Suprapubic skin (tissue), 3 donors: ENCODE measurements at regions not wholly inside any gene's neighbourhood (a gene's known extent, or its start where the extent isn't known, plus 50 kb on each side); places are given as distances from the start of the nearest gene placed in this dataset.

ENCODE experiments used
- EP300 ChIP-seq: sonication (generic); formaldehyde crosslinking; IDR thresholded peaks from one replicate; pipeline ENCODE4 v1.6.1; 2017; ENCODE audit warnings: antibody characterized with exemption
- POLR2A ChIP-seq, 2 donors: fragments of 450-650 bp; IDR thresholded peaks; one replicate each; pipeline ENCODE4 v1.6.1; 2017; ENCODE audit warnings: antibody characterized with exemption in 2 of 2, mild to moderate bottlenecking in 2 of 2, moderate library complexity in 2 of 2
- TF ChIP-seq, protein P1 (sequence below), 2 donors: fragments of 200-600 bp in 1 of 2; fragments of 450-650 bp in 1 of 2; sonication (generic) in 1 of 2; IDR thresholded peaks; one replicate each; pipeline ENCODE4 v1.5.1; 2016 to 2019; ENCODE audit warnings: antibody characterized with exemption in 2 of 2, mild to moderate bottlenecking in 1 of 2, moderate library complexity in 1 of 2

GRCh38 chr15:46671336-46671735 lies 1036.5 kb downstream of the SQOR start:
- no peak for TF ChIP-seq POLR2A (IDR thresholded peaks at IDR 0.05)
- TF ChIP-seq, protein P1, sequence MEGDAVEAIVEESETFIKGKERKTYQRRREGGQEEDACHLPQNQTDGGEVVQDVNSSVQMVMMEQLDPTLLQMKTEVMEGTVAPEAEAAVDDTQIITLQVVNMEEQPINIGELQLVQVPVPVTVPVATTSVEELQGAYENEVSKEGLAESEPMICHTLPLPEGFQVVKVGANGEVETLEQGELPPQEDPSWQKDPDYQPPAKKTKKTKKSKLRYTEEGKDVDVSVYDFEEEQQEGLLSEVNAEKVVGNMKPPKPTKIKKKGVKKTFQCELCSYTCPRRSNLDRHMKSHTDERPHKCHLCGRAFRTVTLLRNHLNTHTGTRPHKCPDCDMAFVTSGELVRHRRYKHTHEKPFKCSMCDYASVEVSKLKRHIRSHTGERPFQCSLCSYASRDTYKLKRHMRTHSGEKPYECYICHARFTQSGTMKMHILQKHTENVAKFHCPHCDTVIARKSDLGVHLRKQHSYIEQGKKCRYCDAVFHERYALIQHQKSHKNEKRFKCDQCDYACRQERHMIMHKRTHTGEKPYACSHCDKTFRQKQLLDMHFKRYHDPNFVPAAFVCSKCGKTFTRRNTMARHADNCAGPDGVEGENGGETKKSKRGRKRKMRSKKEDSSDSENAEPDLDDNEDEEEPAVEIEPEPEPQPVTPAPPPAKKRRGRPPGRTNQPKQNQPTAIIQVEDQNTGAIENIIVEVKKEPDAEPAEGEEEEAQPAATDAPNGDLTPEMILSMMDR (IDR thresholded peaks at IDR 0.05): no peak
- TF ChIP-seq EP300: no peak
